OCI-LY1 (cell line): ENCODE measurements at regions not wholly inside any gene's neighbourhood (a gene's known extent, or its start where the extent isn't known, plus 50 kb on each side); places are given as distances from the start of the nearest gene placed in this dataset.

Experiments used
- EZH2 ChIP-seq: fragments of 200-600 bp; sonication (generic), shearing (Covaris generic); IDR thresholded peaks from 2 replicates; pipeline ENCODE4 v1.8.0; 2017; ENCODE audit warnings: borderline replicate concordance, mixed run types, mild to moderate bottlenecking, antibody characterized with exemption, low read length, moderate library complexity, mixed read lengths
- TF ChIP-seq, protein P1 (sequence below): fragments of 200-600 bp; sonication (generic), shearing (Covaris generic); IDR thresholded peaks from 2 replicates; pipeline ENCODE4 v1.5.1; 2017; ENCODE audit warnings: mild to moderate bottlenecking, antibody characterized with exemption, low read length, moderate library complexity, mixed read lengths

DNA sequence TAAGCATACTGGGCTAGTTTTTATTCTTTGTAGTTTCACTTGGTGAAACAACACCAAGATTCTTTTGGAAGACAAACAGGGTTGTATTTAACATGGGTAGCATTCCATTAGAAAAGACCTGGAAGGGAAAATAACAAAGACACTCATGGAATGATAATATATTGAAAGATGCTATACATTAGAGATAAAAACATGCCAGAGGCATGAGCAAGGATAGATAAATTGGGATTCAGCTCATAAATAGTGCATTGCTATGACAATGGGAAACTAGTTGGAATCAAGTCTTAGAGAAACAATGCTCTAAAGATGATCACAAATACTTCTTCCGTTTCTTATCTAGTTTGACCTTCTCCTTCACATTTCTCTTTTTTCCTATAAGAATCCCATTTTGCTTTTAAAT is 677.4 kb downstream of the ZNF385D start:
- TF ChIP-seq, protein P1, sequence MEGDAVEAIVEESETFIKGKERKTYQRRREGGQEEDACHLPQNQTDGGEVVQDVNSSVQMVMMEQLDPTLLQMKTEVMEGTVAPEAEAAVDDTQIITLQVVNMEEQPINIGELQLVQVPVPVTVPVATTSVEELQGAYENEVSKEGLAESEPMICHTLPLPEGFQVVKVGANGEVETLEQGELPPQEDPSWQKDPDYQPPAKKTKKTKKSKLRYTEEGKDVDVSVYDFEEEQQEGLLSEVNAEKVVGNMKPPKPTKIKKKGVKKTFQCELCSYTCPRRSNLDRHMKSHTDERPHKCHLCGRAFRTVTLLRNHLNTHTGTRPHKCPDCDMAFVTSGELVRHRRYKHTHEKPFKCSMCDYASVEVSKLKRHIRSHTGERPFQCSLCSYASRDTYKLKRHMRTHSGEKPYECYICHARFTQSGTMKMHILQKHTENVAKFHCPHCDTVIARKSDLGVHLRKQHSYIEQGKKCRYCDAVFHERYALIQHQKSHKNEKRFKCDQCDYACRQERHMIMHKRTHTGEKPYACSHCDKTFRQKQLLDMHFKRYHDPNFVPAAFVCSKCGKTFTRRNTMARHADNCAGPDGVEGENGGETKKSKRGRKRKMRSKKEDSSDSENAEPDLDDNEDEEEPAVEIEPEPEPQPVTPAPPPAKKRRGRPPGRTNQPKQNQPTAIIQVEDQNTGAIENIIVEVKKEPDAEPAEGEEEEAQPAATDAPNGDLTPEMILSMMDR, result no peak
- TF ChIP-seq EZH2, result no peak
